Liver (tissue), 7 donors: ENCODE measurements at regions not wholly inside any gene's neighbourhood (a gene's known extent, or its start where the extent isn't known, plus 50 kb on each side); places are given as distances from the start of the nearest gene placed in this dataset.

Experiments
- DNase-seq: peaks from one replicate; pipeline ENCODE4 v3.0.0-alpha.2; 2017; ENCODE audit warnings: low spot score
- H3K27ac ChIP-seq, 2 donors: one replicate each; pipeline ENCODE4 v1.7.0; 2013; ENCODE audit warnings: inconsistent platforms in 2 of 2, low read length in 2 of 2, control low read depth in 1 of 2, low read depth in 1 of 2, mild to moderate bottlenecking in 1 of 2
- H3K27me3 ChIP-seq, 4 donors: one replicate each; pipeline versions ENCODE4 v1.6.1 to v1.7.0; 2013; ENCODE audit warnings: low read length in 3 of 4, inconsistent platforms in 1 of 4, mild to moderate bottlenecking in 1 of 4, moderate library complexity in 1 of 4; ENCODE audit not compliant: control insufficient read depth in 4 of 4, insufficient read depth in 4 of 4
- H3K36me3 ChIP-seq, 4 donors: one replicate each; pipeline versions ENCODE4 v1.6.1 to v1.7.0; 2013; ENCODE audit warnings: low read length in 3 of 4, mild to moderate bottlenecking in 3 of 4, low read depth in 1 of 4, moderate library complexity in 1 of 4; ENCODE audit not compliant: control insufficient read depth in 4 of 4, insufficient read depth in 3 of 4
- H3K4me1 ChIP-seq, 4 donors: one replicate each; pipeline versions ENCODE4 v1.6.1 to v1.7.0; 2013; ENCODE audit warnings: low read length in 3 of 4, mild to moderate bottlenecking in 3 of 4, moderate library complexity in 1 of 4; ENCODE audit not compliant: control insufficient read depth in 4 of 4, insufficient read depth in 4 of 4
- H3K4me3 ChIP-seq, 3 donors: one replicate each; pipeline versions ENCODE4 v1.6.1 to v1.7.0; 2013; ENCODE audit warnings: low read length in 3 of 3, control low read depth in 1 of 3, low read depth in 1 of 3, mild to moderate bottlenecking in 1 of 3
- H3K9ac ChIP-seq, 2 donors: one replicate each; pipeline ENCODE4 v1.7.0; 2013; ENCODE audit warnings: low read length in 2 of 2, mild to moderate bottlenecking in 2 of 2, moderate library complexity in 2 of 2, control low read depth in 1 of 2, low read depth in 1 of 2
- H3K9me3 ChIP-seq, 4 donors: one replicate each; pipeline versions ENCODE4 v1.6.1 to v1.7.0; 2013; ENCODE audit warnings: low read length in 3 of 4; ENCODE audit not compliant: control insufficient read depth in 4 of 4
- FOXA1 ChIP-seq: IDR thresholded peaks from 2 replicates; pipeline ENCODE4 v1.6.1; 2016; ENCODE audit warnings: antibody characterized with exemption
- GABPA ChIP-seq, 2 donors: IDR thresholded peaks in 1 of 2; conservative IDR thresholded peaks in 1 of 2; 2 replicates each; pipeline ENCODE4 v1.6.1; 2016; ENCODE audit warnings: antibody characterized with exemption in 2 of 2, mild to moderate bottlenecking in 1 of 2, moderate library complexity in 1 of 2
- HNF4G ChIP-seq: IDR thresholded peaks from 2 replicates; pipeline ENCODE4 v1.6.1; 2016; ENCODE audit warnings: antibody characterized with exemption
- JUND ChIP-seq, 2 donors: IDR thresholded peaks; 2 replicates each; pipeline ENCODE4 v1.6.1; 2016; ENCODE audit warnings: antibody characterized with exemption in 2 of 2
- RAD21 ChIP-seq, 2 donors: IDR thresholded peaks; 2 replicates each; pipeline ENCODE4 v1.6.1; 2016; ENCODE audit warnings: antibody characterized with exemption in 2 of 2, mild to moderate bottlenecking in 2 of 2
- RXRA ChIP-seq, 2 donors: IDR thresholded peaks; 2 replicates each; pipeline ENCODE4 v1.6.1; 2017 to 2018; ENCODE audit warnings: antibody characterized with exemption in 2 of 2, mild to moderate bottlenecking in 1 of 2
- SP1 ChIP-seq: IDR thresholded peaks from 2 replicates; pipeline ENCODE4 v1.6.1; 2018; ENCODE audit warnings: antibody characterized with exemption, mild to moderate bottlenecking
- TAF1 ChIP-seq: conservative IDR thresholded peaks from 2 replicates; pipeline ENCODE4 v1.6.1; 2016; ENCODE audit warnings: antibody characterized with exemption, mild to moderate bottlenecking
- YY1 ChIP-seq: IDR thresholded peaks from 2 replicates; pipeline ENCODE4 v1.6.1; 2016; ENCODE audit warnings: antibody characterized with exemption, mild to moderate bottlenecking
- ZBTB33 ChIP-seq: IDR thresholded peaks from 2 replicates; pipeline ENCODE4 v1.6.1; 2016; ENCODE audit warnings: antibody characterized with exemption
- WGBS: extraction: QIAGEN DNeasy Blood & Tissue Kit; methylation state at CpG from one replicate; pipeline ENCODE4 v1.1.7; 2013; 5-methylcytosine and 5-hydroxymethylcytosine counted together
- TF ChIP-seq, protein P1 (sequence below): IDR thresholded peaks from 2 replicates; pipeline ENCODE4 v1.6.1; 2016; ENCODE audit warnings: antibody characterized with exemption
- TF ChIP-seq, protein P2 (sequence below): IDR thresholded peaks from 2 replicates; pipeline ENCODE4 v1.6.1; 2016; ENCODE audit warnings: antibody characterized with exemption
- donor health status: healthy.
- donor health status: healthy.
- donor health status: healthy.
- donor health status: healthy.

GRCh38 chr6:1068068-1068467 is 243.8 kb upstream of the FOXQ1 start:
- DNase-seq: no peak
- no peak overlapping the region for H3K9ac ChIP-seq
- no peak overlapping the region for H3K4me3 ChIP-seq
- TF ChIP-seq RAD21 (IDR thresholded peaks at IDR 0.05) (no peak), ZBTB33 (no peak), GABPA (IDR thresholded peaks at IDR 0.05 in 1 of 2, conservative IDR thresholded peaks at IDR 0.05 in 1 of 2) (no peak), YY1 (no peak), RXRA (IDR thresholded peaks at IDR 0.05) (no peak), FOXA1 (no peak), TAF1 (no peak), HNF4G (no peak), JUND (IDR thresholded peaks at IDR 0.05) (no peak), SP1 (no peak)
- TF ChIP-seq, protein P1, sequence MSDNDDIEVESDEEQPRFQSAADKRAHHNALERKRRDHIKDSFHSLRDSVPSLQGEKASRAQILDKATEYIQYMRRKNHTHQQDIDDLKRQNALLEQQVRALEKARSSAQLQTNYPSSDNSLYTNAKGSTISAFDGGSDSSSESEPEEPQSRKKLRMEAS: no peak
- TF ChIP-seq, protein P2, sequence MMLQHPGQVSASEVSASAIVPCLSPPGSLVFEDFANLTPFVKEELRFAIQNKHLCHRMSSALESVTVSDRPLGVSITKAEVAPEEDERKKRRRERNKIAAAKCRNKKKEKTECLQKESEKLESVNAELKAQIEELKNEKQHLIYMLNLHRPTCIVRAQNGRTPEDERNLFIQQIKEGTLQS: no peak
- no peaks in the 10 kb centered on the region for H3K9me3 ChIP-seq
- whole genome bisulfite sequencing: 83% methylated on average over 7 of the region's 7 CpGs
- no peaks in the 10 kb centered on the region for H3K27me3 ChIP-seq
- no peak overlapping the region for H3K27ac ChIP-seq
- H3K4me1 ChIP-seq: peaks cover 0 to 7% (median 3%) of the 10 kb centered on the region in 4 donors
- no peaks in the 10 kb centered on the region for H3K36me3 ChIP-seq

- H3K4me3 ChIP-seq: no peak overlapping the region
- peaks cover 0 to 7% (median 3%) of the 10 kb centered on the region in 4 donors for H3K4me1 ChIP-seq
- TF ChIP-seq RAD21 (IDR thresholded peaks at IDR 0.05): no peak
- TF ChIP-seq SP1: no peak
- TF ChIP-seq ZBTB33: no peak
- TF ChIP-seq GABPA (IDR thresholded peaks at IDR 0.05 in 1 of 2, conservative IDR thresholded peaks at IDR 0.05 in 1 of 2): no peak
- no peaks in the 10 kb centered on the region for H3K27me3 ChIP-seq
- no peaks in the 10 kb centered on the region for H3K9me3 ChIP-seq
- no peak overlapping the region for H3K9ac ChIP-seq
- H3K36me3 ChIP-seq: no peaks in the 10 kb centered on the region
- WGBS: 86% methylated on average over 3 of the region's 3 CpGs
- DNase-seq: no peak
- H3K27ac ChIP-seq: no peak overlapping the region
Measured at GRCh38 chr6:1067346-1067745, 244.6 kb upstream of the FOXQ1 start.

- peaks cover 0 to 6% (median 3%) of the 10 kb centered on the region in 4 donors for H3K4me1 ChIP-seq
- no peaks in the 10 kb centered on the region for H3K36me3 ChIP-seq
- TF ChIP-seq GABPA (IDR thresholded peaks at IDR 0.05 in 1 of 2, conservative IDR thresholded peaks at IDR 0.05 in 1 of 2): no peak
- H3K4me3 ChIP-seq: no peak overlapping the region
- no peak overlapping the region for H3K27ac ChIP-seq
- no peak for DNase-seq
- no peak overlapping the region for H3K9ac ChIP-seq
- WGBS: 90% methylated on average over 11 of the region's 11 CpGs
- H3K9me3 ChIP-seq: no peaks in the 10 kb centered on the region
- H3K27me3 ChIP-seq: no peaks in the 10 kb centered on the region
Measured at GRCh38 chr6:1066449-1067090, 245.3 kb upstream of the FOXQ1 start.
